22Rv1 (cell line): ENCODE measurements at regions not wholly inside any gene's neighbourhood (a gene's known extent, or its start where the extent isn't known, plus 50 kb on each side); places are given as distances from the start of the nearest gene placed in this dataset.

Experiments
- ZFX ChIP-seq: fragments of 450-650 bp; IDR thresholded peaks from 2 replicates; pipeline ENCODE4 v1.6.1; 2017; ENCODE audit warnings: antibody characterized with exemption, borderline replicate concordance
- TF ChIP-seq, protein P1 (sequence below): fragments of 450-650 bp; IDR thresholded peaks from 2 replicates; pipeline ENCODE4 v1.5.1; 2017; ENCODE audit warnings: mild to moderate bottlenecking

DNA sequence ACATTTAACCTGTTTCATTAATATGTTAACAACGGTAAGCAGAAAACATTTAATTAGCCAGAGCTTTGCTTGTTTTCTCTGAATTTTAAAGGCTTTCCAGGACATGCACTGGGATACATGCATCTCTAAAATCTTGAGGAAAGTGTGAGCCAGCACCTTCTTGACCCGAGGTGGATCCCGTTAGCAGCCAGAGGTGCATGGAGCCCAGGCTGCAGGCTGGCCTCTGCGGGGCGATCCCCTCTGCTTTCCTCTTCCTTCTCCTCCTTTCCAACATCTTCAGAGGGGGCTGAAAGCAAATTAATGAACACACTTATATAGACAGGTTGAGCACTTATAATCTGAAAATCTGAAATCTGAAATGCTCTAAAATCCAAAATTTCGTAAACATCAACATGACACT is 128.7 kb upstream of the CST7 start:
- TF ChIP-seq, protein P1, sequence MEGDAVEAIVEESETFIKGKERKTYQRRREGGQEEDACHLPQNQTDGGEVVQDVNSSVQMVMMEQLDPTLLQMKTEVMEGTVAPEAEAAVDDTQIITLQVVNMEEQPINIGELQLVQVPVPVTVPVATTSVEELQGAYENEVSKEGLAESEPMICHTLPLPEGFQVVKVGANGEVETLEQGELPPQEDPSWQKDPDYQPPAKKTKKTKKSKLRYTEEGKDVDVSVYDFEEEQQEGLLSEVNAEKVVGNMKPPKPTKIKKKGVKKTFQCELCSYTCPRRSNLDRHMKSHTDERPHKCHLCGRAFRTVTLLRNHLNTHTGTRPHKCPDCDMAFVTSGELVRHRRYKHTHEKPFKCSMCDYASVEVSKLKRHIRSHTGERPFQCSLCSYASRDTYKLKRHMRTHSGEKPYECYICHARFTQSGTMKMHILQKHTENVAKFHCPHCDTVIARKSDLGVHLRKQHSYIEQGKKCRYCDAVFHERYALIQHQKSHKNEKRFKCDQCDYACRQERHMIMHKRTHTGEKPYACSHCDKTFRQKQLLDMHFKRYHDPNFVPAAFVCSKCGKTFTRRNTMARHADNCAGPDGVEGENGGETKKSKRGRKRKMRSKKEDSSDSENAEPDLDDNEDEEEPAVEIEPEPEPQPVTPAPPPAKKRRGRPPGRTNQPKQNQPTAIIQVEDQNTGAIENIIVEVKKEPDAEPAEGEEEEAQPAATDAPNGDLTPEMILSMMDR: no peak
- TF ChIP-seq ZFX: no peak
